ENCODE measurements at regions not wholly inside any gene's neighbourhood (a gene's known extent, or its start where the extent isn't known, plus 50 kb on each side); places are given as distances from the start of the nearest gene placed in this dataset.

DNA sequence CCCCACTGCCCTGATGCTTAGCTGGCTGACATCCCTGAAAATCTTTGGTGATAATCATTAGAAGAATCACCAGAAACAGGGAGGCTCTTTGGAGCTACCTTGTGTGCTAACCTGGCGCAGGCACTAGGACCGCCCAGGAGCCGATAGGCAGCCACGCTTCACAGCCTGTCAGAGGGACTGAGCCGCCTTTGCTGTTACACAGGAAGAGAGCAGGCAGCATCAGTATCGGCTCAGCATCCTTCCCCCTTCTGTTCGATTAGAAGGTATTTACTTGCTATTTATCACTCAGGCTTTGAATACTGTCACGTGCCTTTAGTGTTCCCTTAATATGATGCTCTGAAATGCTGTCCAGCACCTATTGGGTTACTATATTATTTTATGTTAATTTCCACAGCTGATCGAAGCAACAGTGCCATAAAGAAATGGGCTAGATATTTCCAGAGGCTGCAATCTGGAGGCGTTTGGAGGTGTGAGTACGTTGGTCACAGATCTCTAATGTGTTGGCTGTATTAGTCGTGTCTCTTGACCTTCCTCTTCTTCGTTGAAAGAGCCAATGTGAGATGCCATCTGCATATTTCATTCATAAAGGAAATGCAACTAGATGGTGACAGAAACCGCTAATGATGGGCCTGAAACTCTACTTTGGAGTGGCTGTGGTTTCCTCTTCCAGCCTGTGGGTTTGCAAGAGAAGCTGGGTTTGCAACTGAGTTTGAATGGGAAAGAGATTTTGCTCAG, 110.4 kb upstream of the RAB27B start:
- peak; percentile 26 for DNase-seq

DNA sequence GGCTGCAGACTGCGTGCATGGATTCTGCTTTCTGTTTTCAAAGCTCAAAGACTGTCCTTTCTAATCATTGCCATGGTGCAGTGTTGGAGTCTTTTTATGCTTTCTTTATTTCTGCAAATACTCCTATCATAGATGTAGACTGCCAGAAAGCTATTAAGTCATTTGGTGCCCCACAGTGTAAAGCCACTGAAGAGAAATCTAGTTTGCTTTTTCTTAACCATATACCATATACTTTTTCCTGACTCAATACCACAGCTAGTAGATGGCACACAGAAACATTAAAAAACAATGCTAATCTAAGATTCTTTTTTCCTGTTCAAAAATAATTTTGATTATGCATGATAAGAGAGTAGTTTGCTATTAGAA, 109.9 kb upstream of the RAB27B start:
- no peak for DNase-seq

DNA sequence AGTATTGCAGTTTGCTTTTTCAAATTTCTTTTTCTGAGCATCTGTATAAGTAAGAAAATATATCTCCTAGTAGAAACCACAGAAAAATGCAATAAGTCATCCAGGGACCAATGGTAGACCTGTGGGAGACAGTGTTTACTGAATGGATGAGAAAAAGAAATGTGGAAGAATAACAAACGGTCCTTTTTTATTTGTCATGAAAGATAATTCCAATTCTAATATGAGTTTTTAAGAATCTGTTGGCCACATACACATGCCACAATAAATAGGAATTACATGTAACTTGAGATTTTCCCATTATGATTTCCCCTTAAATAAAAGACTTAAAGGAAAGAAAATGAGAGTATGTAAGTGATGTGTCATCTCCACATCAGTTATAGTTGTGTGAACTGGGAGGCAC, 107.7 kb upstream of the RAB27B start:
- no peak for DNase-seq

DNA sequence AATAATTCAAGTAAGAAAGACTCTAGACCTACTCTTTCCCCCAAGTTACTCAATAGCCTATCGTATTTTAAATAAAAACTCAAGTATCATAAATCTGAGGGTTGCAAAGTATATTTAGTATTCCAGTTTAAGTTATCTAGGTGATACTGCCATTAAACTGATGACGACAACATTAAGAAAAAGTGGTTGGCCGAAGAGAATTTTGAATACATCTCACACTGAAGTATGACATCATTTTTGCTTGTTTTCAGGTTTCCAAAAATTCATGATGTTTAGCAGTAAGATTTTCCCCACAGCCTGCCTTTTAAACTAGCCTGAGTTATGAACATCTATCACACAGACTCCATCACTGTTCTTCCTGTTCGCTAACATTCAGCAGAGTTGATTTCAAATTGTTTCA, 102.1 kb upstream of the RAB27B start:
- DNase-seq, result no peak

DNA sequence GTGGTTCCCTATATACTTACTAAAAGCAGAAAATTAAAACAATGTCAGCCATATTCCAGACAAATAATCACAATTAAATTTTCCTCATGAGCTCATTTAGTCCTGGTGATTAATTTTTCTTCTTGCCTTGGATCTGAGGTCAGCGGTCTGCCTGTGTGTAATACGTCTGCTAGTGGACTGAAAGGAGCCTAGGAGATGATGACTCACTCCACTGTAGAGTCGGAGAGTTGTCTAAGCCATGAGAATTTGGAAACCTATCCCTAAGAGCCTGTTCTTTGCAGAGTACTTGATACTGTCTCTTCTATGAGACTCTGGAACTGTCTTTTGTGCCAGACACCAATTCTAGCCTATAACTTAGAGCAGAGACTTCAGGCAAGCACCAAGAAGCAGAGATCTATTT, 94.2 kb upstream of the RAB27B start:
- no peak for DNase-seq

DNA sequence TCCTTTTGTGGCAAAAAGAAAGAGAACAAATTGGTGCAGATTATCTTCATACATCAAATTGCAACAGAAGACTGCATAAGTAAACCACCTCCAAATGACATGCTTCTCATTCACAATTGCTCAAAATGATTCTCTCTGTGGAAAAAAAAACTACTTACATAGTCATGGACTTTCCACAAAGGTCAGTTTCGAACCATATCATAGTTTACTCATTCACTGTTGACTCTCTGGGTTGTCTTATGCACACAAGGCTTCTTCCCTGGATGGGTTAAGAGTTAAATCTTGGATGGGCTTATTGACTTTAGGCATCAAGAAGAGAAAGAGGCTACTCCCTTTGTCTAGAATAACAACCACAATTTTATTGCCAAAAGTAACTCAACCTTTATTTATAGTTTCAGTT, 91.3 kb upstream of the RAB27B start:
- no peak for DNase-seq

DNA sequence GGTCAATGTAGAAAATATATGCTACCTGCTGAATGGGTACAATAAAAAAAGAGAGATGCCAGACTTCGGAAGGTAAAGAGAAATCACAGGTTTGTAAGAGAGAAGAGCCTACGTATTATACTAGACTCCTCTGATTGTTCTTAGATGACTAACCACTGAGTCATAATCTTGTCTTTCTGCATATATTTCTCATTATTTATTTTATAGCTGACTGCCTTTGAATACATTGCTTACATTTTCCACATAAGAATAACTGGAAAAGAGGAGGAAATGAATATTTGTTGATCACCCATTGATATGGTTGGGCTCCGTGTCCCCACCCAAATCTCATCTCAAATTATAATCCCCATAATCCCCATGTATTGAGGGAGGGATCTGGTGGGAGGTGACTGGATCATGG, 90.3 kb upstream of the RAB27B start:
- DNase-seq, result no peak

DNA sequence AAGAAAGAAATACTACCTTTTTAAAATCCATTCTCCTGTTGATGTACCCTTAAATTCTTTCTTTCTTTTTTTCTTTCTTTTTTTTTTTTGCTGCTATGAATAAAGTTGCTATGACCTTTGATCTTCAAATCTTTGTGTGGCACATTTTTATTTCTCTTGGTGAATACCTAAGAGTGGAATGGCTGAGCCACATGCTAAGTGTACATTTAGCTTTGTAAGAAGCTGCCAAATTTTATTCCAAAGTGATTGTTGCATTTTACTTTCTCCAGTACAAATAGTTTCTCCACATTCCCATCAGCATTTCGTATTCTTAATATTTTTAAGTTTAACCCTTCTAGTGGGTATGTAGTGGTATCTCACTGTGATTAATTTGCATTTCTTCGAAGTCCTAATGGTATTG, 88.8 kb upstream of the RAB27B start:
- DNase-seq, result no peak

DNA sequence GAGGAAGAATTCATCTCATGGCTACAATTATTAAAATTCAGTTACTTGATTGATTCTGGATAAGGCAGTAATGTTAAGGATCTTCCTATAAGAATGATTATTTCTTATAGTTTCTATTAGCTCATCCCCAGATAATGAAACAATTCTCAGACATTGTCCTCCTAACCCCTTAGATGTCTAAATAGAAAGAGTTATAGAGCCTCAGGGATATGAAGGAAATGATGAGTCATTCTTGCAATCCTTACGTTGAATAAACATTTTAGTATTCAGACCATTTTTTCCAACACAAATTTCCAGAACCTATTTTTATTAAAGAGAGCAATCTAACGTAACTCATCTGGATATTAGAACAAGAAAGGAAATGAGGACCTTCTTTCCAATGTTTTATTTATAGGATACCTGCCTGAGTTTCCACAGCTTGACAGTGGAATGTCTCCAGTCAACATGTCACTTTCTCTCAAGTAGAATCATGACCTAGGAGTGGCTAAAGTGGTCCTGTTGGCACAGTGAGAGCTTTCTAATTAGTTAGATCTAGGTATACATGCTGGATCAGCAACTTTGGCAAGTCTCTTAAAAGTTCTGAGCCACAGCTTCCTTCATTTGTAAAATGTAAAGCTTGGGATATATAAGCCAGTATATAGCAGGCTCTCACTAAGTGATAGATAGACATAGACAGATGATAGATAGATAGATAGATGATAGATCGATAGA, 88.0 kb upstream of the RAB27B start:
- no peak for DNase-seq

DNA sequence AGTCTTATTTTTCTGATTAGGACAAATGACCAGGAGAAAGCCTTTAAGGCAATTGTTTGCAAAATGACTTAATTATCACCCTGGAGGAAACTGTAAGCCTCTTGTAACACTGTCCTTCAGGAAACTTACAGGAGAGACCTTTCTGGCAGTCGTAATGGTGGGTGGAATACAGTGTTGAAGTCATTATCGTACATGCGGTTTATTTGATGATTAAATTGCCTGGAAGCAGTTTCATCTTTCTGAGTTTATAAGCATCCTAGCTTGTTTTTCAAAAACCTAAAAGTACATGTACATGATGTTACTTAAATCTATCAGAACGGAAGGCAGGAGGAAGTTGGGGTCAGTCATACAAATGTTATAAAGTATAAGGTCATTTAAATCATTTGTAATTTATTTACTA, 86.2 kb upstream of the RAB27B start:
- DNase-seq, result no peak

DNA sequence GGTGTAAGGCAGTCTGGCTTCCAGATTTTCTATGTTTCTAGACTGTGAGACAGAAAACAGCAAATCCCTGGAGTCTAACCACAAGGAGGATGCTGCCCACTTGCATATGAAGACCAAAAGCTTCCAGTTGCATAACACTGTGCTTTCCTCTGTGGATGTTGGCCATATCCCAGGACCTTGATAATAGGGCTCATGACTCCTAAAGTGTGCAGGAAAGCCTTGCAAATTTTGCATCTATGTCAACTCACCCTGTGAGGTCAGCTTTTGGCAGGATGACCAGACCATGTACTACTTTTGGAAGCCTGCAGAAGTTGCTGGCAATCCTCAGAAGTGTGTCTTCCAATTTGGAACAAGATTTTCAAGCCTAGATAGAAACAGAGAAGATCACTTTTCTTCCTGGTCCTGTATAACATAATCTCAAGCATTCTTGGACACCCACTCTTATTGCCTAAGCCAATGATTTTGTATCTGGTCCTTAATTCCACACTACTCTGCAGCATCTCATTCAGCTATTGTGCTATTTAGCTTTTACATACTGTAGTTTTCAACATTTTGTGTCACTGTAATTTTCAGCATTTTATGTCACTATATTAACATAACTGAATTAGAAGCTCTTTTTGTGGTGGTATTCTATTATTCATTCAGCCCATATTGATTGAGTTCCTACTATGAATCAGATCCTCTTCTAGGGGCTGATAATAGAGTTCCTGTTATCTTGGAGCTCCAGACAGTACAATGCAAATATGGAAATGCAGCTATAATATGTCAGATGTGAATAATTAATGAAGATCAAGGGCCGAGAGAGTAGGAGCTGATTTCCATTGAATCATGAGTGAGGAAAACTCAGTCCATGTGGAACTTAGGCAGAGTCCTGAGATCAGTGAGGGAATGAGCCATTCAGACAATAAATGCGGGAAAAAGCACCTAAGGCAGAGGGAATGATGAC, 85.3 kb upstream of the RAB27B start:
- no peak for DNase-seq

DNA sequence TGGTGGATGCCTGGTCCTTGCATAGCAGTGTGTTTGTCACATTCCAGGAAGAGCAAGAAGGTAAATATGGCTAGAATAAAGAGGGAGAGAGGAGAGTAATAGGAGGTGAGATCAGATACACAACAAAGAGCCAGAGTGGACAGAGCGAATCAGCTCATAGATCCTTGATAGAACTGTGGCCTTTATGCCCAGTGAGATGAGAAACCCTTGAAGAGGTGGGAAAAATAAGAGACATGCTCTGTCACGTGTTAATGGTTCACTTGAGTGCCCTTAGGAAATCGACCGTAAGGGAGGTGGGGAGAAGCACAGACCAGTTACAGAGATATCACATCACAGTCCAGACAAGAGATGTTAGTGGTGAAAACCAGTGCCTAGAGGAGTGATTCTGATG, 84.7 kb upstream of the RAB27B start:
- no peak for DNase-seq

DNA sequence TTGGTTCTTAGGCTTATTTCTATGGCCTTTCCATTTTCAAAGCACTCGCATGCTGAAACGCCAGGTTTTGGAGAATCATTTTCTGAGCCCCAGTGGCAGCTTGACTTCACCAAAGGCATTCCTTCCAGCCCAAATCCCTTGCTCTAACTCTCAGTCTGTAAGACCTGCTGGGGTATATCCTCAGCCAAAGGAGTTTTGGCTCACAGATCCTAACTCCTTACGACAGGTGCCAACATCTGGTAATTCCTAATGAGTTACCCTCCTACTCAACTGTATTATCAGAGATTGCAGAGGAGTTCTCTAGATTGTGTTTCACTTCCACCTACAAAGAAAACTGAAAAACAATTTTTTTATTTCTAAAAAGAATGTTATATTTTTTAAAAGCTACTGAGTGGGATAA, 79.0 kb upstream of the RAB27B start:
- no peak for DNase-seq

DNA sequence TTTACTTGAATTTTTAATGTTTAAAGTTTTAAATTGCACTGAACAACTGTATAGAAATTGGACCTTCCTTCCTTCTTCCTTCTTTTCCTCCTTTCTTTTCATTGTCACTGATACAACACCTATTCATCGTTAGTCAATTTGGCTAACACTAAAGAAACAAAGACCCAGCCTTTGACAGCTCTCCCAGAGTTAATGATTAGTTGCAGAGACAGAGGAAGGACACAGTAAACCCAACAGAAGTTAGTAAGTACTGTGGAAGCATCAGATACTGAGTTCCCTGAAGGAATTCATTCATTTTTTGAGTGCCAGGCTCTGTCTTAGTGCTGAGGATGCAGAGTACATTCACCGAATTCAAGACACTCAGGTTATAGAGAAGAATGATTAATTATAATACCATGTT, 77.9 kb upstream of the RAB27B start:
- DNase-seq, result no peak

DNA sequence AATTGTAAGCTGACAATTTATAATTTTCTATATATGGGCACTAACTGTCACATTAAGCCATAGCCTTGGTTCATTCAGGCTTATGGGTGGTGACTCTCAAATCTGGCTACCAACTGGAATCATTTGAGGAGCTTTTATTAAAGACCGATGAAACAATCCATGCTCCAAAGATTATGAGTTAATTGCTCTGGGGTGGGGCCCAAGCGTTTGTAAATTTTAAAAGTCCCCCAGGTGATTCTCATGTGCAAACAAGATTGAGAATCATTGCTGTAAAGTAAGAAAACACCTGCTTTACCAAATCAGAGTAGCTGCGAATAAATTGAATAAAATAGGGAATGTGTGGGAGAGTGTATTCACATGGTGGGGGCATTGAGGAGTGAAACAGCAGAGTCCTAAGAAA, 76.1 kb upstream of the RAB27B start:
- no peak for DNase-seq

DNA sequence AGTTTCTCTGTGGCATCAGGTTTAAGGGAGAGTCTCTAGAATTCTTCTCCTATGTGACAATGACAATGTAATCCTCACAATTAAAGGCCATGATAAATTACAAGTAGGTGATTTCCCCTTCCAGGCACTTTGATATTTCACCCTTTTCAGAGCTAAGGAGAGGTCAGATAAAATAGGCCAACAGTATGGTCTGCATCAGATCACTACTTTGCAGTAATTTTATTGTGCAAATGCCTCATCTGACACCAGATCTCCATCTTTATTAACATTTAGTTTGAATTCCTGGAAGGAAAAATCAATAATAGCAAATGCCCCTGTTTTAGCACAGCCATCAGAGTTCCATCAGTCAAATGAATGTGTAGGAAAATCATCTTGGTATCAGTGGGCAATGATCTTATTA, 72.8 kb upstream of the RAB27B start:
- no peak for DNase-seq

DNA sequence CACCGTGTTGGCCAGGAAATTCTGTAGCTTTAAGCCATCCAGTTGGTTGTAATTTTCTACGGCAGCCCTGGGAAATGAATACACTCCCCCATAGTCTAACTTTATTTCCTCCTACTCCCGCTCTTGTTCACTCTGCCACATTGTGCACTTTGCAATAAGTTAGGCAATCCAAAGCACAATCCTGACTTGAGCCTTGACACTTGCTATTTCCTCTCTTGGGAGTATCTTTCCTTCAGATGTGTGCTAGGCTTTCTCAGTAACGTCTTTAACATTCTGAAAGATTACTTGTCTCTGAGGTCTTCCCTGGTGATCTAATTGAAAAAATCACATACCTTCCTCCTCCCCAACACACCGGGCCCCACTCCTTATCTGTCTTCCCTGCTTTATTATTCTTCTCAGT, 65.9 kb upstream of the RAB27B start:
- DNase-seq, result no peak

DNA sequence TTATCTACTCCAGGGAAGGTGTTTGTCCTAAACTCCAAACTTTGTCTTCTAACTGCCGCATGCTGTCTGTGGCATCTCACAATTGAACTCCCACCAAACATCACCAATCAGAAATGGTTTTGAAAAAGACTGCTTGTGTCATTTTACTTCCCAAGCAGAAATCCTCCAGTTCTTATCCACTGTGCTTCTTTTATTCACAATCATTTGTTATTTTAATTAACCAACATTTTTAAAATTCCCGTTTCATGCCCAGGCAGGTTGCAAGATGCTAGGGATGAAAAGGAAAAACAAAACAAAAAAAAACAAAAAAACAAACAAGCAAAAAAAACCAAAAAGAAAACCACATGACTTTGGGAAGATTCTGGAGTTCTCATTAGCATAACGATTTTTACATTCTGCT, 63.5 kb upstream of the RAB27B start:
- no peak for DNase-seq

DNA sequence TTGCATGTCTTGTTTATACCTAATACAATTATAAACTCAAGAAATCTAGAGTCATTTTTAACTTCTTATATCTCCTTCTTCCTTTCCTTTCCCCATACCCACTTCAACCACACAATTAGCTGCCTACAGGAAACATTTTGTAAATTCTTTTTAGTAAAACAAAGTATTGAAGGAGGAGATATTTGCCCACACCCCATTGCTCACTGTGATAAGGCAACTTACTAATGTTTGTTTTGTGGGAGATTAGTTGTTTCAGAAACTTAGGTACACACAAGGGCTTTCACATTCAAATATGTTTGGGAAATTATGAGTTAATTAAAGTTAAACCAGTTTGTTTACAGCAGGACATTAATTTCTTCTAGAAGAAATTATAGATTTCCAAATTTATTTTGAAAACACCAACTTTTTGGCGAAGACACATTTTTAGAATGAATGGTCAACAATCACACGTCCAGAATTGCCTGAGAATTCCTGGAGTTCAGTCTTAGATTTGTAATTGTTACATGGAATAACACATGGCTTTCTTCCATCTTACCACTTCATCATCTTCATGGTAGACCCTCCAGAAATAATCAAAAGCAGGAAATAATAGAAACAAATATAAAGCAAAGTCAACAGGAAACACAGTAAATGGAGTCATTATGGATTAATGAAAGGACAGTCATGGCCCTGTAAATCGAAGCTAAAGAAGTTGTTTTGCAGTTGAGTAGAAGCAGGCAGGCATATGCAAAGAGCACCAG, 62.5 kb upstream of the RAB27B start:
- DNase-seq, result no peak

DNA sequence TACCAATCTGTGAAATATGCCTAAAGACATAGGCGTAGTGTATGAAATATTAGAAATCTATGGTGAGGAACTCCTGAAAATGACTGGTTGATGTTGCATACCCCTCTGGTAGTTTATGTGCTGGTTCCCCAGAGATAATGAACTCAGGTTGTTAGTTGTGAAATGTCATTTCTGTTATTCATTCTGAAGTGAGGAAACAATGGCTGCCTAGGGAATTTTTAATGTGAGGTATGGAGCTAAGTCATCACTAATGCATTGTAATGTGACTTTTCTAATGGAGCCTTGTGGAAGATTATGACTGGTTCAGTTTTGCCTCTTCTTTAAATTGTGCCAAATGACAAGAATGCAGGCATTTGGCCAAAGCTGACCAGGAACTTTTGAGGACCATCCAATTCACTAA, 61.6 kb upstream of the RAB27B start:
- no peak for DNase-seq

DNA sequence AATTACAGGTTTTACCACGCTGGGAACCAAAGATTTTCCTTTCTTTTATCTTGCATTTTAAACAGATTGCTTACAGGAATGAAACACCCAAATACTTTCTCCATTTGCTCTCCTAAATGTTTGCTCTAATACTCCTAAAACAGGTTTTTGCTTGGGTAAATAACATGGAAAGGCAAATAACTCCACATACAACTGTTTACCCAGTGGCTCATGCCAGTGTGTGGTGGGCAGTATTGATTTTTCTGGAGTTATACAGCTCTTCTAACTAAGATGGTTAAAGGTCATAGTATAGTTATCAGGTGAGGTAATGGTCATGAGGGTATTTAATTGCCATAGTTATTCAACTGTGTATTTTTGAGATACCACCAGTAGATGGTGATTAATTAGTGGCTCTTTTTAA, 61.2 kb upstream of the RAB27B start:
- DNase-seq, result no peak

DNA sequence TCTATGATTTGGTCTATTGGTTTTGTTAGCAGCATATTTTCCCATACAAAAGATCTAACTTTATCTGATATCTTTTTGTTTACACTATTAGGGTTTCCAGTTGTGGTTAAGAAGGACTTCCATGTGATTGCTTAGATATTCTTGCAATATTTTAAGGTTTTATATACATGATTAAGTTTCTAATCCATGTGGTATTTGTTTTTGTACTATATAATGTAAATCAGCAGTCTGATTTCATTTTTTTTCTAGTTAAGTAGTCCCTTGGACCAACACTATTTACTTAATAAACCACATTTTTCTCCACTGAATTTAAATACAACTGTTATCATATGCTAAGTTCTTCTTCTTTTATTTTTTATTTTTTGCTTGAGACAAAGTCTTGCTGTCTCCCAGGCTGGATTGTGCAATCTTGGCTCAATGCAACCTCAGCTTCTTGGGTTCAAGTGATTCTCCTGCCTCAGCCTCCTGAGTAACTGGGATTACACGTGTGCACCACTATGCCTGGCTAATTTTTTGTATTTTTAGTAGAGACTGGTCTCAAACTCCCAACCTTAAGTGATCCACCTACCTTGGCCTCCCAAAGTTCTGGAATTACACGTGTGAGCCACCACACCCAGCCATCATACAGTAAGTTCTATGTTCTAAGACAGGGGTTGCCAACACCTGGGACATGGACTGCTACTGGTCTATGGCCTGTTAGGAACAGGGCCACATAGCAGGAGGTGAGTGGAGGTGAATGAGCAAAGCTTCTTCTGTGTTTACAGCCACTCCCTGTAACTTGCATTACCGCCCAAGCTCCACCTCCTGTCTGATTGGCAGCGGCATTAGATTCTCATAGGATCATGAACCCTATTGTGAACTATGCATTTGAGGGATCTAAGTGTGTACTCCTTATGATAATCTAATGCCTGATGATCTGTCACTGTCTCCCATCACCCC, 58.5 kb upstream of the RAB27B start:
- DNase-seq, result no peak

Measured in activated T-cell treated with anti-CD3 and anti-CD28 coated beads, Interleukin-2, amount 50 U/mL, for 1 hour (primary cell).